Fibroblast of lung (primary cell): ENCODE measurements at regions not wholly inside any gene's neighbourhood (a gene's known extent, or its start where the extent isn't known, plus 50 kb on each side); places are given as distances from the start of the nearest gene placed in this dataset.

Experiments used
- DNase-seq, 2 donors: peaks; one replicate each; pipeline versions ENCODE4 v3.0.0 to v3.0.0-alpha.2; 2010; ENCODE audit warnings: low read depth in 2 of 2
- H2AFZ ChIP-seq: 2 replicates; pipeline ENCODE4 v1.5.1; 2012; ENCODE audit warnings: low read length, control low read depth, inconsistent platforms
- H3K27ac ChIP-seq: 2 replicates; pipeline ENCODE4 v1.5.1; 2011; ENCODE audit warnings: low read length, control low read depth; ENCODE audit not compliant: insufficient read depth
- H3K27me3 ChIP-seq: 2 replicates; pipeline ENCODE4 v1.5.1; 2011; ENCODE audit warnings: mild to moderate bottlenecking, low read length; ENCODE audit not compliant: control insufficient read depth, insufficient read depth
- H3K36me3 ChIP-seq: 2 replicates; pipeline ENCODE4 v1.5.1; 2011; ENCODE audit warnings: low read length; ENCODE audit not compliant: control insufficient read depth, insufficient read depth
- H3K4me1 ChIP-seq: 2 replicates; pipeline ENCODE4 v1.5.1; 2011; ENCODE audit warnings: low read length; ENCODE audit not compliant: control insufficient read depth, insufficient read depth; ENCODE audit errors: extremely low read depth
- H3K4me2 ChIP-seq: 2 replicates; pipeline ENCODE4 v1.5.1; 2011; ENCODE audit warnings: low read length, control low read depth; ENCODE audit not compliant: insufficient read depth; ENCODE audit errors: extremely low read depth
- H3K4me3 ChIP-seq, 4 experiments: fragments of 200-600 bp in 1 of 4; sonication (generic) in 1 of 4; replicated peaks in 1 of 4; 2 replicates each; pipeline ENCODE4 v1.5.1; 2011 to 2016; ENCODE audit warnings: low read length in 4 of 4, low read depth in 3 of 4, mild to moderate bottlenecking in 3 of 4, control low read depth in 2 of 4, inconsistent platforms in 1 of 4, mixed read lengths in 1 of 4; ENCODE audit not compliant: insufficient read depth in 1 of 4; ENCODE audit errors: control extremely low read depth in 1 of 4
- H3K79me2 ChIP-seq: 2 replicates; pipeline ENCODE4 v1.5.1; 2012; ENCODE audit warnings: mild to moderate bottlenecking, low read length, inconsistent platforms; ENCODE audit not compliant: control insufficient read depth, insufficient read depth
- H3K9ac ChIP-seq: 2 replicates; pipeline ENCODE4 v1.5.1; 2011; ENCODE audit warnings: mild to moderate bottlenecking, low read length, control low read depth; ENCODE audit not compliant: insufficient read depth
- H3K9me3 ChIP-seq: 2 replicates; pipeline ENCODE4 v1.5.1; 2012; ENCODE audit warnings: low read depth, low read length; ENCODE audit not compliant: control insufficient read depth, insufficient read depth
- H4K20me1 ChIP-seq: 2 replicates; pipeline ENCODE4 v1.5.1; 2011; ENCODE audit warnings: low read length; ENCODE audit not compliant: control insufficient read depth, insufficient read depth; ENCODE audit errors: extremely low read depth
- CTCF ChIP-seq, 2 donors: IDR thresholded peaks in 1 of 2; conservative IDR thresholded peaks in 1 of 2; 1 replicate in 1 of 2; 2 replicates in 1 of 2; pipeline ENCODE4 v1.5.1; 2011 to 2012; ENCODE audit warnings: low read length in 2 of 2, control low read depth in 1 of 2, inconsistent platforms in 1 of 2, low read depth in 1 of 2, mild to moderate bottlenecking in 1 of 2
- EZH2 ChIP-seq: IDR thresholded peaks from 2 replicates; pipeline ENCODE4 v1.5.1; 2012; ENCODE audit warnings: low read length, control low read depth, mild to moderate bottlenecking; ENCODE audit errors: missing control alignments

GRCh38 chr2:167752734-167753133 lies 494.7 kb downstream of the STK39 start:
- no peaks in the 10 kb centered on the region for H3K36me3 ChIP-seq
- H3K9ac ChIP-seq = no peak overlapping the region
- H3K9me3 ChIP-seq = no peaks in the 10 kb centered on the region
- no peak overlapping the region for H3K27ac ChIP-seq
- H3K4me3 ChIP-seq = no peak overlapping the region
- TF ChIP-seq EZH2 = no peak
- no peak for TF ChIP-seq CTCF (conservative IDR thresholded peaks at IDR 0.05 in 1 of 2, IDR thresholded peaks at IDR 0.05 in 1 of 2; ENCODE audit: low read depth in 1 of 2, low read length in 2 of 2)
- no peak for DNase-seq
- H2AFZ ChIP-seq = no peak overlapping the region
- no peak overlapping the region for H3K4me2 ChIP-seq
- no peaks in the 10 kb centered on the region for H3K79me2 ChIP-seq
- no peaks in the 10 kb centered on the region for H3K4me1 ChIP-seq
- H3K27me3 ChIP-seq = no peaks in the 10 kb centered on the region
- H4K20me1 ChIP-seq = no peaks in the 10 kb centered on the region

GRCh38 chr2:167750675-167751074 lies 496.7 kb downstream of the STK39 start:
- Histone ChIP-seq H3K27me3 (no peaks in the 10 kb centered on the region), H3K27ac (no peak overlapping the region), H3K9ac (no peak overlapping the region), H3K9me3 (no peaks in the 10 kb centered on the region), H4K20me1 (no peaks in the 10 kb centered on the region), H3K4me1 (no peaks in the 10 kb centered on the region), H2AFZ (no peak overlapping the region), H3K36me3 (no peaks in the 10 kb centered on the region), H3K4me3 (no peak overlapping the region), H3K79me2 (no peaks in the 10 kb centered on the region), H3K4me2 (no peak overlapping the region)
- no peak for DNase-seq
- TF ChIP-seq EZH2 (no peak), CTCF (conservative IDR thresholded peaks at IDR 0.05 in 1 of 2, IDR thresholded peaks at IDR 0.05 in 1 of 2; ENCODE audit: low read depth in 1 of 2, low read length in 2 of 2) (no peak)

- no peaks in the 10 kb centered on the region for H3K27me3 ChIP-seq
- no peaks in the 10 kb centered on the region for H4K20me1 ChIP-seq
- no peak overlapping the region for H3K4me2 ChIP-seq
- no peaks in the 10 kb centered on the region for H3K79me2 ChIP-seq
- no peak overlapping the region for H3K27ac ChIP-seq
- no peak overlapping the region for H3K4me3 ChIP-seq
- no peak overlapping the region for H2AFZ ChIP-seq
- TF ChIP-seq CTCF (conservative IDR thresholded peaks at IDR 0.05 in 1 of 2, IDR thresholded peaks at IDR 0.05 in 1 of 2; ENCODE audit: low read depth in 1 of 2, low read length in 2 of 2) = no peak
- no peak for TF ChIP-seq EZH2
- H3K9me3 ChIP-seq = no peaks in the 10 kb centered on the region
- peak; percentile 15 for DNase-seq
- H3K9ac ChIP-seq = no peak overlapping the region
- H3K4me1 ChIP-seq = no peaks in the 10 kb centered on the region
- H3K36me3 ChIP-seq = no peaks in the 10 kb centered on the region
These were observed 497.7 kb downstream of the STK39 start for GRCh38 chr2:167749660-167750059.
